SK-N-SH (cell line): ENCODE measurements at regions not wholly inside any gene's neighbourhood (a gene's known extent, or its start where the extent isn't known, plus 50 kb on each side); places are given as distances from the start of the nearest gene placed in this dataset.
A peak's percentile ranks its signal among the peaks of the same experiment; 100 is the strongest.
"Not testable (repeated sequence)": the region's sequence is repeated elsewhere in the genome, so short reads cannot be mapped to it uniquely, and the experiment has no call there.

ENCODE experiments used
- CTCF ChIA-PET: fragments of 300-600, 350-600 bp; formaldehyde crosslinking; extraction: SDS; loops from one replicate; lab custom pipeline; 2021; lab: Yijun Ruan, JAX
- POLR2A ChIA-PET: fragments of 350-600 bp; sonication (Branson Sonifier 250); formaldehyde crosslinking; extraction: SDS; loops from one replicate; lab custom pipeline; 2020; ENCODE audit warnings: antibody characterized with exemption, inconsistent platforms; lab: Yijun Ruan, JAX
- DNase-seq: peaks from one replicate; pipeline ENCODE4 v3.0.0; 2012
- H2AFZ ChIP-seq: fragments of 200-600 bp; sonication (generic); 2 replicates; pipeline ENCODE4 v1.8.1; 2016; ENCODE audit warnings: antibody characterized with exemption, mild to moderate bottlenecking, low read depth
- H3F3A ChIP-seq: fragments of 200-600 bp; sonication (generic); replicated peaks from 2 replicates; pipeline ENCODE3; 2016; ENCODE audit warnings: antibody characterized with exemption, mild to moderate bottlenecking; ENCODE audit not compliant: insufficient read depth
- H3K27ac ChIP-seq, 2 experiments: fragments of 200-500 bp in 1 of 2; fragments of 200-600 bp in 1 of 2; sonication (Bioruptor generic) in 1 of 2; sonication (generic), shearing (Covaris generic) in 1 of 2; 2 replicates each; pipeline versions ENCODE4 v1.5.1 to v1.6.1; 2014 to 2016; ENCODE audit warnings: low read depth in 2 of 2, inconsistent platforms in 1 of 2, low read length in 1 of 2, mild to moderate bottlenecking in 1 of 2, mixed read lengths in 1 of 2
- H3K27me3 ChIP-seq: fragments of 200-600 bp; sonication (generic), shearing (Covaris generic); 2 replicates; pipeline ENCODE4 v1.6.1; 2016; ENCODE audit warnings: mixed run types; ENCODE audit not compliant: insufficient read depth
- H3K36me3 ChIP-seq, 2 experiments: fragments of 200-500 bp in 1 of 2; fragments of 200-600 bp in 1 of 2; sonication (Bioruptor generic) in 1 of 2; sonication (generic) in 1 of 2; replicated peaks in 1 of 2; 2 replicates each; pipeline versions ENCODE3 to v1.5.1; 2014 to 2016; ENCODE audit warnings: low read length in 1 of 2, mild to moderate bottlenecking in 1 of 2; ENCODE audit not compliant: insufficient read depth in 2 of 2, control insufficient read depth in 1 of 2
- H3K4me1 ChIP-seq, 2 experiments: fragments of 200-500 bp in 1 of 2; fragments of 200-600 bp in 1 of 2; sonication (Bioruptor generic) in 1 of 2; sonication (generic), shearing (Covaris generic) in 1 of 2; 2 replicates each; pipeline versions ENCODE4 v1.5.1 to v1.6.1; 2014 to 2016; ENCODE audit warnings: low read depth in 1 of 2, low read length in 1 of 2, mixed run types in 1 of 2; ENCODE audit not compliant: insufficient read depth in 2 of 2, control insufficient read depth in 1 of 2
- H3K4me2 ChIP-seq: fragments of 200-600 bp; sonication (generic), shearing (Covaris generic); 2 replicates; pipeline ENCODE4 v1.6.1; 2017; ENCODE audit warnings: mixed run types
- H3K4me3 ChIP-seq, 2 experiments: fragments of 200-500 bp in 1 of 2; fragments of 200-600 bp in 1 of 2; sonication (Bioruptor generic) in 1 of 2; sonication (generic), shearing (Covaris generic) in 1 of 2; 2 replicates each; pipeline versions ENCODE4 v1.5.1 to v1.8.1; 2014 to 2016; ENCODE audit warnings: low read depth in 2 of 2, inconsistent platforms in 1 of 2, low read length in 1 of 2, mild to moderate bottlenecking in 1 of 2, mixed read lengths in 1 of 2, moderate library complexity in 1 of 2
- H3K79me2 ChIP-seq: fragments of 200-600 bp; sonication (generic); 2 replicates; pipeline ENCODE4 v1.8.1; 2017; ENCODE audit warnings: mild to moderate bottlenecking; ENCODE audit not compliant: insufficient read depth
- H3K9ac ChIP-seq: fragments of 200-600 bp; sonication (generic); 2 replicates; pipeline ENCODE4 v1.6.1; 2017; ENCODE audit warnings: mixed run types
- H3K9me2 ChIP-seq: fragments of 200-600 bp; sonication (generic); 2 replicates; pipeline ENCODE4 v1.6.1; 2017; ENCODE audit warnings: mixed run types
- H3K9me3 ChIP-seq: fragments of 200-600 bp; sonication (generic); 2 replicates; pipeline ENCODE4 v1.6.1; 2017; ENCODE audit warnings: mixed run types, mild to moderate bottlenecking, moderate library complexity
- H4K20me1 ChIP-seq: fragments of 200-600 bp; sonication (generic); 2 replicates; pipeline ENCODE4 v1.6.1; 2017; ENCODE audit warnings: mild to moderate bottlenecking, mixed run types; ENCODE audit not compliant: insufficient read depth
- WGBS: methylation state at CpG from one replicate; pipeline ENCODE4 v1.1.6; 2017; ENCODE audit warnings: low lambda C conversion rate; 5-methylcytosine and 5-hydroxymethylcytosine counted together

DNA sequence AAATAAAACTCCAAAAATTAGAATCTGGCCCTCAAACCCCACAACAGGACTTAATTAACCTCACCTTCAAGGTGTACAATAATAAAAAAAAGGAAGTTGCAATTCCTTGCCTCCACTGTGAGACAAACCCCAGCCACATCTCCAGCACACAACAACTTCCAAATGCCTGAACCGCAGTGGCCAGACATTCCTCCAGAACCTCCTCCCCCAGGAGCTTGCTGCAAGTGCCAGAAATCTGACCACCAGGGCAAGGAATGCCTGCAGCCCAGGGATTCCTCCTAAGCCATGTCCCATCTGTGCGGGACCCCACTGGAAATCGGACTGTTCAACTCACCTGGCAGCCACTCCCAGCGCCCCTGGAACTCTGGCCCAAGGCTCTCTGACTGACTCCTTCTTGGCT is 519.0 kb downstream of the IRS2 start:
- H3K79me2 ChIP-seq, H3K4me1 ChIP-seq, H3K4me2 ChIP-seq, H3K36me3 ChIP-seq, DNase-seq, H3K9ac ChIP-seq, H2AFZ ChIP-seq, CTCF ChIA-PET, H3K27me3 ChIP-seq, H3K9me2 ChIP-seq, H3K9me3 ChIP-seq, POLR2A ChIA-PET, H3F3A ChIP-seq, H3K27ac ChIP-seq, H3K4me3 ChIP-seq, H4K20me1 ChIP-seq: not testable (repeated sequence)
- 78% methylated on average over 1 of the region's 4 CpGs for WGBS

DNA sequence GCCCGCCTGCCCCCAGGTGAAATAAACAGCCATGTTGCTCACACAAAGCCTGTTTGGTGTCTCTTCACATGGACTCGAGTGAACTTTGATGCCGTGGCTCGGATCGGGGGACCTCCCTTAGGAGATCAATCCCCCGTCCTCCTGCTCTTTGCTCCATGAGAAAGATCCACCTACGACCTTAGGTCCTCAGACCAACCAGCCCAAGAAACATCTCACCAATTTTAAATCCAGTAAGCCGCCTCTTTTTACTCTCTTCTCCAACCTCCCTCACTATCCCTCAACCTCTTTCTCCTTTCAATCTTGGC is 521.0 kb downstream of the IRS2 start:
- H3K4me2 ChIP-seq, H3K9ac ChIP-seq, H3K36me3 ChIP-seq, H3K9me3 ChIP-seq, H3K4me1 ChIP-seq, H3F3A ChIP-seq, H3K27ac ChIP-seq, H2AFZ ChIP-seq, POLR2A ChIA-PET, H3K4me3 ChIP-seq, H4K20me1 ChIP-seq, H3K9me2 ChIP-seq, CTCF ChIA-PET, DNase-seq, H3K79me2 ChIP-seq, H3K27me3 ChIP-seq: not testable (repeated sequence)
- WGBS: 85% methylated on average over 8 of the region's 8 CpGs

DNA sequence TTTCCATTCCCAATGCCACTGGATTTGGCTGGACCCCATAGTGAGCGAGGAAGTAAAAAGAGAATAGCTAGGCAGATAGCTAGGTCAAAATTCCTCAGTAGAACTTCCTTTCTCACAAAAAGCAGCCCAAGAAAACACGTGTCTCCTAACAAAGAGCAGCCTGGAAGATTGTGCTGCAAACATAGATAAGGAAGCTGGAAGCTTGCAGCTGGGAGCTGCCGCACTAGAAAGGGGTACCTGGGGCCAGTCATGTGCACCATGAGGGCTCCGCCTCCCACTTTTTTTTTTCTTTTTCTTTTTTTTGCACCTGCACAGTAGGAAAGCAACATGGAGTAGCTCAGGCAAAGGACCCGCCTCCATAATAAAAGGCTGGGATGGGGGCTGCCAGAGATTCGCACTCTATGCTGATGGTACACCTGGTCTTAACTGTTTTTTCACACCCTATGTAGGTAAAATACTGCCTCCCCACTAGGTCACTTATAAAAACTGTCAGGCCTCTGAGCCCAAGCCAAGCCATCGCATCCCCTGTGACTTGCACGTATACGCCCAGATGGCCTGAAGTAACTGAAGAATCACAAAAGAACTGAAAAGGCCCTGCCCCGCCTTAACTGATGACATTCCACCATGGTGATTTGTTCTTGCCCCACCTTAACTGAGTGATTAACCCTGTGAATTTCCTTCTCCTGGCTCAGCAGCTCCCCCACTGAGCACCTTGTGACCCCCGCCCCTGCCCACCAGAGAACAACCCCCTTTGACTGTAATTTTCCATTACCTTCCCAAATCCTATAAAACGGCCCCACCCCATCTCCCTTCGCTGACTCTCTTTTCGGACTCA is 521.6 kb downstream of the IRS2 start:
- H3K36me3 ChIP-seq, H3K4me3 ChIP-seq, H3K4me1 ChIP-seq, H2AFZ ChIP-seq, H3K9me2 ChIP-seq, DNase-seq, H3K4me2 ChIP-seq, H3K27me3 ChIP-seq, H3F3A ChIP-seq, POLR2A ChIA-PET, H3K27ac ChIP-seq, H3K9me3 ChIP-seq, H3K79me2 ChIP-seq, H3K9ac ChIP-seq, H4K20me1 ChIP-seq: not testable (repeated sequence)
- 87% methylated on average over 13 of the region's 14 CpGs for WGBS
- CTCF ChIA-PET: interaction anchor here (1.4 kb wide), 1 partner anchor 60 kb away, joined by 4 read pairs; no protein-coding TSS in a partner anchor

GRCh38 chr13:109257761-109258157 is 528.6 kb downstream of the IRS2 start:
- CTCF ChIA-PET, H3K79me2 ChIP-seq, H2AFZ ChIP-seq, H3K9ac ChIP-seq, DNase-seq, POLR2A ChIA-PET, H3K36me3 ChIP-seq, H3K9me3 ChIP-seq, H3K4me3 ChIP-seq, H4K20me1 ChIP-seq, H3K9me2 ChIP-seq, H3K27me3 ChIP-seq, H3K4me2 ChIP-seq, H3K4me1 ChIP-seq: not testable (repeated sequence)
- Histone ChIP-seq H3F3A (peaks cover 12% of the 10 kb centered on the region), H3K27ac (peak overlapping the region; percentile 50 to 58; a peak in 2 of 4 replicates)
- 89% methylated on average over 6 of the region's 6 CpGs for WGBS
